GM19467 (cell line): ENCODE measurements at regions not wholly inside any gene's neighbourhood (a gene's known extent, or its start where the extent isn't known, plus 50 kb on each side); places are given as distances from the start of the nearest gene placed in this dataset.
A peak's percentile ranks its signal among the peaks of the same experiment; 100 is the strongest.
"Not testable (repeated sequence)": the region's sequence is repeated elsewhere in the genome, so short reads cannot be mapped to it uniquely, and the experiment has no call there.

Source experiments
- ATAC-seq: cut with Tn5 transposase; IDR thresholded peaks from one replicate; pipeline ENCODE4 v1.9.1; 2021; ENCODE audit warnings: mild to moderate bottlenecking, moderate library complexity; ENCODE audit not compliant: unreplicated experiment

GRCh38 chr12:124126950-124127655 is 154.1 kb downstream of the ZNF664 start:
- ATAC-seq: no peak

GRCh38 chr12:124129132-124129531 is 156.1 kb downstream of the ZNF664 start:
- ATAC-seq: no peak

GRCh38 chr12:124130691-124131591 is 157.9 kb downstream of the ZNF664 start:
- ATAC-seq: peak; percentile 66

GRCh38 chr12:124131659-124132058 is 158.6 kb downstream of the ZNF664 start:
- no peak for ATAC-seq

GRCh38 chr12:124132530-124132929 is 159.5 kb downstream of the ZNF664 start:
- no peak for ATAC-seq

DNA sequence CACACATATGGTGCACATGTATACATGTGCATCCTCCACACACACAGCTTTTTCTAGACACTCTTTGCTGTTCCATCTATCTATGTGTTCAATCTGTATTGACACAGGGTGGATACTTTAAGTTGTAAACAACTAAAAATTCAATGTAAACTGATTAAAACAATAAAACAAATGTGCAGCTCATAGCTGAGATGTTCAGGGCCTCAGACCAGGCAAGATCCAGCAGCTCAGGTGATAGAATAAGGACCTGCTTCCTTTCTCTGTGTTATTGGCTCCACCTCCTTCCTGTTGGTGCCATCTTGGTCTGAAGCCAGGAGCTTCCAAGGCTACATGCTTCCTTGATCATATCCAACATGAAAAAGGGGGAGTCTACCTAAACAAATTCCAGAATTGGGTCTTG is 158.1 kb upstream of the RFLNA start:
- ATAC-seq: no peak

DNA sequence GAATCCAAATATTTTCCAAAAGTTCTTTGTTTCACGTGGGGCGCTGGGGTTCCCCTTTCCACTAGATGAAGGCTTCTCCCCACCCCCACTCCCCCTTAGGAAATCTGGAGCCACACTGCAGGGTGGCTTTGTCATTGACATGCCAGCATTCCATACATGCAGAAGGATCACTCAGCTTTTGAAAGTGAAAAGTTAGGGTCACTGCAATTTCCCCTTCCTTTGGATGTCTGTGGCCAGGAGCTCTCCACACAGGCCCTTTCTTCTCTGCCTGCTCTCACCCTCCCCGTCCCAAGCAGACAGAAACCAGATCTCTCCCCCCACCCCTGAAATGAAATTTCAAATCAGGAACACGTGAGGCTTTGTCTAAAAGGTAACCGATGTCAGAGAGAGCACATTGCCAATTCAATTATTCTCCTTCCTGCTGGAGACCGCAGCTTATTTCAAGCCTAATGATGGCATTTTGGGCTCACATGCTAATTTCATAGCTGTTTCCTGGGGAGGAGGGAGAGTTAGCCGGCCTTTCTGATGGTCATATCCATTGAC is 153.9 kb upstream of the RFLNA start:
- no peak for ATAC-seq

- ATAC-seq: not testable (repeated sequence)
These were observed 153.3 kb upstream of the RFLNA start for GRCh38 chr12:124141611-124142010.

GRCh38 chr12:124142395-124143035 is 152.4 kb upstream of the RFLNA start:
- ATAC-seq: no peak

GRCh38 chr12:124143726-124144125 is 151.2 kb upstream of the RFLNA start:
- ATAC-seq: no peak

DNA sequence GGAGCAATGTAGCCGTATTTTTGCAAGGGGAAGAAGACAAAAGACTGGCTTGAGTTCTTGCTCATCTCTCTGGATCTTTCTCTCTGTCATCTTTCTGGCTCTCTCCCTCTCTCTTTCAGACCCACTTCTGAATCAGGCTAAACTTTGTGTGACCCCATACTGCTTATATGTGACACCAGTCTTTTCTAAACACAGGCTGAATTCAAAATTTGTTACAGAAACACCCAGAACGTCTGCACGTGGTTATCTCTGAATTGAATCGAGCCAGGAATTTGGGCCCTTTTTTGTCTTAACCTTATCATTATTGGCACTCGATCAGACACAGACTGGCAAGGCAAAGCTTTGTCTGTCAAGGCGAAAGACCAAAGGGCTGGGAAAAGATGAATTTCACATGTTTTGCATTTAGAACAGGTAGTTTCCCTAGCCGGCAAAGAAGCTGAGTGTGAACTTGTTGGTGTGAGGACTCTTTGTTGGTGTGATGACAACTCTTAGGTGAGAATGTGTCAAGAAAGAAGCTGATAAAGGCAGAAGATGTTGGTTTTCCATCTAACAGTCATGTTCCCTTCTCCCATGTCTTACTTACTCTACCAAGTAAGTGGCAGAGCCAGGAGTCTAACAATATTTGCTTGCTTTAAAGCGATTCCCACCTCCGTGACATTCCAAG is 150.2 kb upstream of the RFLNA start:
- no peak for ATAC-seq

DNA sequence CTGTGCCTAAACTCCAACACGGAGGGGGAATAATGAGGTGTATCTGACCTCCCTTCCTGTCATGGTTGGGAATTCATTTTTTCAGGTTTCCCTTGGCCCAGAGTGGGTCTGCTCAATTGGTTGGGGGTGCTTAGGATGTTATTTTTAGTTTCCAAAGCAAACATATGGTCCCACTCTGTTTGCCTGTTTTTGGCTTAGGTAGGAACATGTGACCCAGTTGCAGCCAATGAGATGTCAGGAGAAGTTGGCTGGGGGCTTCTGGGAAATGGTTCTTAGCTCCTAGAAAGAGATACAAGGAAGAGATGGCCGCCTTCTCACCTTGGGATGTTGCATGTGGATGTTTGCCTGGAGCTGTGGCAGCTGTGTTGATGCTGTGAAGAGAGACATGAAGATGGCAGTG is 147.9 kb upstream of the RFLNA start:
- no peak for ATAC-seq

DNA sequence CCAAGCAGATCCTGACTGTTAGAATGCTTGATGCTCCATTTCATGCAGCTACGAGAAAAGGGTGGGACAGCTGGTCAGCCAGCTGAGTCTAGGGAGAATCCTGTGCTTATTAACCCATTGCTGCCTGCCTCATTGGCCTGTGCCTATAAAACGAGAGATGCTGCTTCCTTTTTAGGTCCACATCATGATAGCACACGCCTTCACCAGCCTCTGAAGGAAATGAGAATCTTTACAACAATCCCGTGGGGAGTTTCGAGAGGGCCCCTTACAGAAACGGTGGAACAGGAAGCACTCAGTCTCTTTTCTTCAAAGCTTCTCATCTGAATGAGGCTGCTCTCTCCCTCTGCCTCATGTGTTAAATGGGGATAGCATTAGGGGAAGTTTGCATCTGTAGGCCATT is 147.3 kb upstream of the RFLNA start:
- peak; percentile 66 for ATAC-seq

DNA sequence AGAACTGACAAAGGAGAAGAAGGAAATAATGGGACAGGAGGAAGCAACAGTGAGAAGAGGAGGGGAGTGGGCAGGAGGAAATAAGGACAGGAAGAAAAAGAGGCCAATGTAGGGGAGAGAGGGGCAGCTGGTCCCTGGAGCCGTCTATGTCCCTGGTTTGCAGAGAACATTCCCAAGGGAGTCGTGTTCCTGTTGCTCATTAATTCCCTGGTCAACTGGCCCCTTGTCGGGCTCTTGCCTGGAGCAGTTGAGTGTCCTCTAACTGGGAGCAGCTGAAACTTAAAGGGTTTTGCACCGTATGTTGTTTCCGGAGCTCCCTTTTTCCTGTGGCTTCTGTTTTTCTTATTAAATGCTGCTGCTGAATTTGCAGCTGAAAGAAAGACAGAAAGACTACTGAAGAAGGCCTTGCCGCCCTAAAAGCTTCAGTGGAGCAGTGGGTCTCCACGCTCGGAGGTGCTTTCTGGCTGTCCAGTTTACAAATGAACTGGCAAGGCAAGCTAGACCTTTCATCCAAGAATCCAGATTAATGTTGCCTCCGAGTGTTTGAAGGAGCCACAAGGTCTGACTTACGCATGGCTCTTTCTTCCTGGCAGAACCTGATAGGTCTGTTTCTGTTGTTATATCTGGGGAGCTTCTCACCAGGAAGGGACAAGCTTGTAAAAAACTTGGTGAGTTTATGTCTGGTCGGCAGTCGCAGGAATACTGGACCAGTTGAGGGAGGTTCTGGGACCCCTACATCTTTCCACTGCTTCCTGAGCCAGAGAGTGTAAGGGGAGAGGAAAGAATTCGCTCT is 146.2 kb upstream of the RFLNA start:
- no peak for ATAC-seq

DNA sequence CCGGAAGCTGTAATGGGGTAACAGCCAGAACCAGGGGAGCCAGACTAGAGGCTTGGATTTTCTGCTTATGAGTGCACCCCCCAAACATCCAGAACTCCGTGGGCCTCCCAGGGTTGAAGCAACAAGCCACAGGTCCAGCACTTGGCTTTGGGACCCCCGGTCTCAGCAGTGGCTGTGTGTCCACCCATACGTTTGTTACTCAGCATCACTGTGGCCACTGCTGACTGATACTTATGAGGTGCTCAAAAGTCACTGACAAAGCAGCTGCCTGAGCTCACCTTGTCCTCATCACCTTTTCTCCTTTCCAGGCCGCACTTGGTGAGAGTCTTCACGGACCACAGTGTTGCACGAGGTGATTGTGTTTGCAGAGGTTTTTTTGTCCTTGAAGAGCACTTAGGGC is 145.6 kb upstream of the RFLNA start:
- ATAC-seq: no peak

DNA sequence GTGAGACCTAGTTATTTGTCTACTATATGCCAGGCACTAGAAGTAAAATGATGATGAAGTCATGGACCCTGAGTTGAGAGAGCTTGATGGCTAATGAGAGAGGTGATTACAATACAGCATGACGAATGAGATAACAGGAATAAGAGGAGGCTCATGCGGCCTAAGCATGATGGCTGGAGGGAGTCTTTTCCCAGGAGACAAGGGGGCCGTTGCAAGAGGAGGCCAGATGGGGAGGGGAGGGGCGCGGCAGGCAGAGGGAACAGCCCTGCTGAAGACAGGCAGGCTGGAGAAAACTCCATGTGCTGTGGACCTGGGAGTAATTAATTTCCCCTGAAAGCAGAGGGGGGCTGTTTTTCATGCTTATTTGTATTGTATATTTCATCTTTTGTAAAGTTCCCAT is 144.7 kb upstream of the RFLNA start:
- no peak for ATAC-seq

- no peak for ATAC-seq
These were observed 143.3 kb upstream of the RFLNA start for GRCh38 chr12:124151583-124151982.

GRCh38 chr12:124152731-124153130 is 142.2 kb upstream of the RFLNA start:
- ATAC-seq: no peak

DNA sequence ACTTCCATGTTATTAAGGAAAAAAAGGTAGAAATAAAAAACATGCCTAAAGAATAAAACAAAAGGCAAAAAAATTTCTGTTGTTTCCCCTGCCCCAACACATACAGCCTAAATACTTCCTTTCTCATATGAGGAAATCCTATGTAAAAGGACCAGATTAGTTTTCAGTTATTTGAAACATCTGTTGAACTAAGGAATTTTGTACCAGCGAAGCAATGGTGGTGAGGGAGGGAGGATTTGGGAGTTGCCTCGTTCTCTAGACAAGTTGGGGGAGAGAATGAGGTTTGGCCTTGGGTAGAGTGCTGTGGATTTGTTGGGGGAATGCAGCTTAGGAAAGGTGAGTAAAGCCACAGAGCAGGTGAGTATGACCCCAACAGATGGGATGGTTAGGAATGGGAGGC is 141.5 kb upstream of the RFLNA start:
- no peak for ATAC-seq

GRCh38 chr12:124157406-124157805 is 137.5 kb upstream of the RFLNA start:
- no peak for ATAC-seq
